PC-3 (cell line): ENCODE measurements at regions not wholly inside any gene's neighbourhood (a gene's known extent, or its start where the extent isn't known, plus 50 kb on each side); places are given as distances from the start of the nearest gene placed in this dataset.

ENCODE experiments used
- EZH2 ChIP-seq: fragments of 300-600 bp; sonication (generic); IDR thresholded peaks from one replicate; pipeline ENCODE4 v1.6.1; 2017; ENCODE audit warnings: antibody characterized with exemption, mild to moderate bottlenecking, low read length; ENCODE audit not compliant: unreplicated experiment
- TF ChIP-seq, protein P1 (sequence below): fragments of 300-600 bp; sonication (generic); conservative IDR thresholded peaks from 2 replicates; pipeline ENCODE4 v1.5.1; 2017; ENCODE audit warnings: antibody characterized with exemption, low read depth, mild to moderate bottlenecking, low read length

DNA sequence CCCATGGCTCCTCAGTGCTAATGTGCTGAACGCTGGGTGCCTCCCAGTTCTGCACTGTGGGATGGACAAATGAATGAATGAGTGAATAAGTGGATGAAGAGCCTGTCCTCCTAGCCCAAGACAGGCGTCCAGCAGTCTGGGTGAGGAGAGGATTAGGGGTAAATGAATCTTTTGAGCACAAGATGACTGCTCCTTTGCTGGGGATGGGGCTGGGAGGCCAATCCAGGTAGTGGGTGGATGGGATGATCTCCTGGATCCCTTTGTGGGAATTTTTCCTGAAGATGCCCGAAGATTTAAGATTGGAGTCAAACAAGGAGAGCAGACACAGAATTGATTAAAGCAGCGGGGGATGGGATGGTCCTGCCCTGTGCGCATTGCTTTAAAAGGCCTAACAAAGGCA is 65.3 kb upstream of the MLN start:
- TF ChIP-seq, protein P1, sequence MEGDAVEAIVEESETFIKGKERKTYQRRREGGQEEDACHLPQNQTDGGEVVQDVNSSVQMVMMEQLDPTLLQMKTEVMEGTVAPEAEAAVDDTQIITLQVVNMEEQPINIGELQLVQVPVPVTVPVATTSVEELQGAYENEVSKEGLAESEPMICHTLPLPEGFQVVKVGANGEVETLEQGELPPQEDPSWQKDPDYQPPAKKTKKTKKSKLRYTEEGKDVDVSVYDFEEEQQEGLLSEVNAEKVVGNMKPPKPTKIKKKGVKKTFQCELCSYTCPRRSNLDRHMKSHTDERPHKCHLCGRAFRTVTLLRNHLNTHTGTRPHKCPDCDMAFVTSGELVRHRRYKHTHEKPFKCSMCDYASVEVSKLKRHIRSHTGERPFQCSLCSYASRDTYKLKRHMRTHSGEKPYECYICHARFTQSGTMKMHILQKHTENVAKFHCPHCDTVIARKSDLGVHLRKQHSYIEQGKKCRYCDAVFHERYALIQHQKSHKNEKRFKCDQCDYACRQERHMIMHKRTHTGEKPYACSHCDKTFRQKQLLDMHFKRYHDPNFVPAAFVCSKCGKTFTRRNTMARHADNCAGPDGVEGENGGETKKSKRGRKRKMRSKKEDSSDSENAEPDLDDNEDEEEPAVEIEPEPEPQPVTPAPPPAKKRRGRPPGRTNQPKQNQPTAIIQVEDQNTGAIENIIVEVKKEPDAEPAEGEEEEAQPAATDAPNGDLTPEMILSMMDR = no peak
- TF ChIP-seq EZH2 = no peak
